EL (cell line): ENCODE measurements at regions not wholly inside any gene's neighbourhood (a gene's known extent, or its start where the extent isn't known, plus 50 kb on each side); places are given as distances from the start of the nearest gene placed in this dataset.

ENCODE experiments used
- DNase-seq: peaks from one replicate; pipeline ENCODE4 v3.0.0-alpha.2; 2016

DNA sequence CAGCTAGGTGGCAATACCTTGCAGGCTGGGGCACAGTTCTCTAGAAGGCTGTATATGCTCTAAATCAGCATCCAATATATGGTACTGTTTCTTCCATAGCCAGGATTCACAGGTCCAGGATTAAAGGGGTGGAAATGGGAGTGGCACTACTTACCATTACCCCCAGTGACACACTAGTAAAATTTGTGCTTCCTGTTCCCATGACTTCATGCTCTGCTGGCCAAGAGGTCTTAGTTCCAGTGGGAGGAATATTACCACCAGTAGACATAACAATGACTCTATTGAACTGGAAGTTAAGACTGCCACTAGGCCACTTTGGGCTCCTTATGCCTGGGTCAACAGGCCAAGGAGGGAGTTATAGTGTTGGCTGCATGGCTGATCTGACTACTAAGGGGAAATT lies 174.3 kb upstream of the TNFAIP3 start:
- peak; percentile 63 for DNase-seq

DNA sequence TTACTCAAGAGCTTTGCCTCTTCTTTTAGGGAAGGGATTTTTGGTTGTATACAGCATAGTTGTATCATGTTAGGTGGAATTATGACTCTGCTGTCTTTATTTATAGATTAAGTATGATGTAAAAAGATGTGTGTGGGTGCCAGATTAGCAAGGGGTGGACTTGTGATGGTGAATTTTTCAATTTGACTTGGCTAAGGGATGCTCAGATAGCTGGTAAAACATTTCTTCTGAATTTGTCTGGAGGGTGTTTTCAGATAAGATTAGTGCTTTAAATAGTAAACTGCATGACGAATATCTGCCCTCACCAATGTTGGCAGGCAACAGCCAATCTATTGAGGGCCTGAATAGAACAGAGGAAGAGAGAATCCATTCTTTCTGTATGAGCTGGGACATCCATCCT lies 173.3 kb upstream of the TNFAIP3 start:
- no peak for DNase-seq

DNA sequence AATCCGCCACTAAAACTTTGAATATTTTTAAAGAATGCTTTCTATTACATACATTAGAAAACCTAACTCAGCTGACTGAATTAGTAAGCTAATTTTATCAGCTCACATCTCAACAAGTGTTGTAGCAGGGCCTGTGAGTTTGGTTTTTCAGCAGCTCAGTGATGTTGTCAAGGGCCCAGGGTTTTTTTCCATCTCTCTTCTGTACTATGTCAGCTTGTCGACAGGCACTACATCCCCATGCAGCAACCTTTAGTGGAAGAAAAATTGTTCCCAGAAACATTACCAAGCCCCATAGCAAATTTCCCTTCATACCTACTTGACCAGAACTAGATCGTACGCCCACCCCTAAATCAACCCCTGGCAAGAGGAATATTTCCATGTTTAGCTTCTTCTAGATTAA lies 170.3 kb upstream of the TNFAIP3 start:
- DNase-seq, result no peak

DNA sequence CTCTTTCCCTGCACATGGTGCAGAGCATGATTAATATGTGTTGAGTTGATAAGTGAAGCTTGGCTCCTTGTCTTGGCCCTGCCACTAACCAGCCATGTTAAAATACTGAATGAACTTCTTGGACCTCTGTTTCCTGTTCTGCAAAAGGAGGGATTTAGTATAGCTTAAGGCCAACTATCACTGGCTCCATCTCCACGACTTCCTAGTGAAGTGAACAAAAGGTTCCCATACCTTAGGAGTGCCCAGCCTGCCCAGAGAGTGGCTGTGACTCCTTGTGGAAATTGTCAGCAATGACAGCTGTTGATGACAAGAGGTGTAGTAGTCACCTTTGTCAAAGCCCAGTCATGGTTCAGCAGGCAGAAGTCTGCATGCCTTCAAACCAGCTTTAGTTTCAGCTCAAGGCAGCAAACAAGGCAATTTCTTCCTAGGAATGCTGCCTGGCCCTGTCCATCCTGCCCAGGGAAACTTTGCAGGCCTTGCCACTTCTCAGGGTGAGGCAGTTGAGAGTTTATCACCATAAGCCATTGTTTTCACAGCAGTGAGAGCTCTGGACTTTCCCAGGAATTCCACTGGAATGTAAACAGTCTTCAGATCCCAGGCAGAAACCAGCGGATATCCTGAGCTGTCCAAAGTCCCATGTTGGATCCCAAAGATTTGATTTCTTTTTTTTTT lies 169.7 kb upstream of the TNFAIP3 start:
- peak; percentile 83 for DNase-seq

DNA sequence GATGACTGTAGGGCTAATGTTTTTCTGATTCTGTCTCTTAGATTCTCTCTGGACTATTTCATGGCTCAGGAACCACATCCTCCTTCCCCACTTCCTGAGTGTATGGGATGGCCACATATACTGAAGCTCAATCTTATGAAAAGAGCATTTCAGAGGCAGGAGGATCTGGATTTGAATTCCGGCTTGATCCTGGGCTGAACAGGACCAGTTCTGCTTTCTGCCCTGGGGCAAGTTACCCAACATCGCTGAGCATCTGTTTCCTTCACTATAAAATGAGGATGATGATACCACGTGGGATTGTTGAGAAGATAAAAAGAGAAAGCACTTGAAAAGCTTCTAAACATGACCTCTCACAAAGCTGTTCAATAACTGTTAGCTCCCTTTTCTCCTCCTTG lies 168.4 kb upstream of the TNFAIP3 start:
- peak; percentile 47 for DNase-seq

DNA sequence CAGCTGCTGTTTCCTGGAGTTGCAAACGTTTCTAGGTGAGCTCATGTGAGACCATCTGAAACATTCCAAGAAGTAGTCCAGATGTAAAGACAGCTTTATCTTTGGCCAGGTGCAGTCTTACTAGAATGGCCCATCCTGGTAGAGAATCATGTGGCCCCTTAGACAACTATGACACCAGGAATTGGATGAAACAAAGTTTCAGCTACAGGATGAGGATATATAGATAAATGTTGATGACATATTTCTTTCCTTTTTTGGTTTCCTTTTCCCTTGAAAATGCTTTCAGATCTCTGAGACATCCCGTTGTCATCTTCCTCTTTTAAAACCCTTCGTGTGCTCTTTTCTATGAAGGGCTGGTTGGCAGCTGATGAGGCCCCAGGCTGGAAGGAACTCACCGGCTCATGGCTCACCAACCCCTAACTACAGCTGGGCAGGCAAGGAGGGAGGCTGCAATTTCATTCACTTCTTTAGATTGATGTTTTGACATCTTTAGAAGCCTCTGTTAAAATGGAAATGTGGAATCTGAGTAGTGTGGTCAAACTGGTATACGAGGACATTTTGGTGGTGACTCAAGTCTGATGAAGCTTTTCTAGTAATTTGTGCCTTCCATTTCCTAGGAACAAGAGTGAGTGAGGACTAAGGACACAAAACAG lies 167.9 kb upstream of the TNFAIP3 start:
- DNase-seq, result peak; percentile 43

DNA sequence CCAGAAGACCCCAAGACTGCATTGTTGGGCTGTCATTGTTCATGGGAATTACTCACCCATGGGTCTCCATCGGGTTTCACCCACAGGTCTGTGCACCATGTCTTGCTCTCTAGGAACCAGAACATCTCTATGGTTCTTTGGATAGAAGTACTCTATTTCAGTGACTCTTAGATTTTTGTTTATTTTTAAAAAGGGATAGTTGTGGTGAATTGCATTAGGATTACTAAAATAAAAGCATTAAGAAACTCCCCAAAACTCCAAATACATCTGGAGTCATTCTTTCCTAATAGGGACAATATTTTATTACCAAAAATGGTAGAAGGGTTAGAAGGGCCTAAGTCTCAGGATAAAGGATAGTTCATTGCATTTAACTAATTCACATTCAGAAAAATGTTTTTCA lies 166.9 kb upstream of the TNFAIP3 start:
- no peak for DNase-seq

DNA sequence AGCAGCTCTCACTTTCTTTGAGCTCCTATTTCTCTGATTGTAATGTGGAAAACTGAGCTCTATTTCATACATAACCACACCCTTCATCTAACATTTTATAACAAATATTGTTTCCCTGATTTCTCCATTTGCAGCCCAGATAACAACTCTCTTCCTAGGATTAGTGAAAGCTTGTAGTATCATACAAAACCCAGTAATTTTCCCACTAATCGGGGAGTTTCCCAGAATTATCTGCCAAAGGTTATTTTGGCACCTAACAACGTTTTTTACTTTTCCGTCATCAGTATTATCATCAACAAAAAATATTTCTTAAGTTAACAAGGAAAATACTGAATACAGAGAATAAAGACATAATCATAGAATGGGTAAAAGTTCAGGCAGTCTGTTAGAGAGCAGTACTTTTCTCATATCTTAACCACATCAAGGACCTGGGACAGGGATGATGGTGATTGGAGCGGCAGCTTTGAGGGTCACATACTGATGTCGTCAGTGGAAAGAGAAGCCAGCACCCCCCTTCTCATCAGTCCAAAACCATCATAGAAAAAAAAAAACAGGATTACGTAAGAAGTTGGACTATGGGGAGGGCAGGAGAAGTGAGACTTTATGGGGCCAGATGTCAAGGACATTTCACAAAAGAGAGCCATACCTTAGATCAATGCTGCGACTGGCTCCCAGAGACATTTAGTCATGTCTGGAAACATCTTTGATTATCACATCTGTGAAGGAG lies 166.1 kb upstream of the TNFAIP3 start:
- no peak for DNase-seq

DNA sequence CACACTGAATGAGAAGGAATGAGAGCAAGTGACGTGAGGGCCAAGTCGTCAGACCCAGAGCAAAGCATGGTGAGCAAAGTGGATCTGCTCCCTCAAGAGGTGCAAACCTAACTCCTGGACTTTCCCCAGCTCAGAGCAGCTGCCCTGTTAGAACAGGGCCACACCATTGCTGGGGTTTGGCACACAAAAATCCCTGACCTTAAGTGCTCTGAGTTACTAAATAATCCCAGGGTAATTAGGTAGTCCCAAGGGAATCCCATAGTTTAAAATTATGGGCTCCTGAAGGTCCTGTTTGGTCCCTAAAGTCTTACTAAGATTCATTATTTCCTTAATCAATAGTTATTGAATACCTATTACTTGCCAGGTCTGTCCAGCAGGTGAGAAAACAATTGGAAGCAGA lies 165.1 kb upstream of the TNFAIP3 start:
- DNase-seq, result no peak

DNA sequence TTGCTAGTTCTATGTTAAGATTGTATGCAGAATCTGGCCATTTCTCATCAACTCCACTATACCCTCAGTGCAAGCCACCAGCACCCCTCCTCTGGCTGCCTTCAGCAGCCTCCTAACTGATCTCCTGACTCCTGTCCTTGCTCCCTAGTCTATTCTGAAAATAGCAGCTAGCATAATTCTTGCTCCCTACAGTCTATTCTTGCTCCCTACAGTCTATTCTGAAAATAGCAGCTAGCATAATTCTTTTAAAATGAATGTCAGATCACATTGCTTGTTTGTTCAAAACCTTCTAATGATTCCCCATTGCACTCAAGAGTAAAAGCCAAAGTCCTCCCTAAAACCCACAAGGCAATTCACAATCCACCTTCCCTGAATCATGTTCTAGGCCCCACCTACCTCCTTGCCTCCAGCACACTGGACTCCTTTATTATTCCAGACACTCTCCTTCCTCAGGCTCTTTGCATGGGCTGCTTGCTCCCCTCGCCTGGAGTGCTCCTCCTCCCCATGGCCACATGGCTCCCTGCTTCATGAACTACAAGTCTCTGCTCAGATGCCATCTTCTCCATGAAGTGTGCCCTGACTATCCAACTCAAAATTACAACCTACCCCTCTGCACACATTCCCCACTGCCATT lies 164.2 kb upstream of the TNFAIP3 start:
- no peak for DNase-seq

DNA sequence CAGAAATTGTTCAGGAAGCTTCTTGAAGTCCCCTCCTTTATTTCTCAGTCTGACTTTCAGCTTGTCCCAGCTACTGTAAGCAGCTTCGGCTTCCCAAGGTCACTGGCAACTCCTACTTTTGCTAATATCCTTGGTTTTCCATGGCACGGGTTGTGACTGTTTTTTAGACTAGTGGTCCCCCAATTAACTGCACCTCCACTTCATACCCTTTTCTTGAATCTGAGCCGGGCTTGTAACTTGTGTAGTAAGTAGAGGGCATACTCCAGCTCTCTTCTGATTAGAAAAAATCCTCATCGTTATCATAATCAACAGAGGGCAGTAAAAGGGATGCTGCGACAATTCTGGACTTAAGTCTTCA lies 162.3 kb upstream of the TNFAIP3 start:
- no peak for DNase-seq

DNA sequence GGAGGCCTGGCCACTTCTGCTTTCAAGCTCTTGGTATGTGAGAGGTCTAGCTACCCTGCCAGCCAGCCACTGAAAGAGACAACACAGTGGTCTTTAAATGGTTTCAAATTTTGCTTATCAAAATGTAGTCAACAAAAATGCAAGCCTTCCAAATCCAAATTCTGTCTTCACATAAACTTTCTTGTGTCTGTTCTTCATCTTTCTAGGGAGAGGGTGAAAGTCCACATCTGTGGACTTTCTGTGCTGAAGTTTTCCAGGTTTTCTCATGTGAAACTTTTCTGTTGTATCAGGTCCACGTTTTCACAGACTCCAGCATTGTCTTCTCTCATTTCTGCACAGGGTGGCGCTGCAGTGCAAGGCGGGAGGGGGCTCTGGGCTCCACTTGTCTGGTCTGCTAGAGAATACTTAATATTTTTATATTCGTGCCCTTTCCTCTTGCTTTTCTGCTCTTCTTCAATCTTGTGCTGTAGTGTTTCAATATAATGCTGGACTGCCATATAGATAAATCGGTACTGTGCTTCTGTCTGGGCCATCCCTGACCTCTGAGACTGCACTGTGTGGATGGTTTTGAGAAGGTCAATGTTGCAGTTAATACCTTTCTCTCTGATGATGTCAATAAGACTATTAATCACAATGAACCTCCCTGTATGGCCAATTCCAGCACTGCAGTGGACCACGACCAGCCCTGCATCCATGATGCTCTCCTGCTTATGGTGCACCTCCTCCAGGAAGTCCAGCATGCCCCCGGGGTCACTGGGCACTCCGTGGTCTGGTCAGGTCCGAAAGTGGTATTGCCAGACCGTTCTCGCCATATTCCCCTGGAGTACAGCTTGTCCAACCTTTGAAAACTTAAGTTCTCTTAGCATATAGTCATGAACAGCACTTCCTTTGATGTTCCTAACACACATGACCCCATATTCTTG lies 161.6 kb upstream of the TNFAIP3 start:
- peak; percentile 65 for DNase-seq

DNA sequence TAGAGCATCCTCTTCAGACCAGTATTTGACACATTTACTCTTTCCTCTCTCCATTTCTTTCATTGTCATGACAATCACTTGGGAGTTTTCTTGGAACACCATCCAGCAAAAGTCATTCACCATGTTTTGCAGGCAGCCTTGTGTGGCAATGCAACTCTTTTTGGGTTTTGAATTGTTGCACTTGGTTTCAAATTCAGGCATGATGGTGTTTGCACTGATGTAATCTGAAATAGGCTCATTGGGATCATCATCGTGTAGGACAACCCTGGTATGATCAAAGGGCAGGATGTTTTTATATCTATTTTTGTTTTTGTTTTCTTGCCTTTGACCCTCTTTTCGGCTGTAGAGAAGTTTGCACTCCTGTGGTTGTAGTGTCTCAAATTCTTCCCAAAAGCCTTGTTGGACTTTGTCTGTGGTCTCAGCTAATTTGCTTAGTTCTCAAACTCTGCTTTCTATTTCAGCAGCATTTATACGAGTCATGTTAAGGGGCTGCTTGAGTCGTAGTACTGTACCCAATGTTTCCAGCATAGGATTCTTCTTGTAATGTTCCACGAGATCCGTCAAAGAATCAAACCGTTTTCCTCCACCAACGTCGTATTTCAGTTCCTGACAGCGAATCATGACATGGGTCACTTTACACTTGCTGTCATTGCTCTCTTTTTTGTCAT lies 160.8 kb upstream of the TNFAIP3 start:
- no peak for DNase-seq

DNA sequence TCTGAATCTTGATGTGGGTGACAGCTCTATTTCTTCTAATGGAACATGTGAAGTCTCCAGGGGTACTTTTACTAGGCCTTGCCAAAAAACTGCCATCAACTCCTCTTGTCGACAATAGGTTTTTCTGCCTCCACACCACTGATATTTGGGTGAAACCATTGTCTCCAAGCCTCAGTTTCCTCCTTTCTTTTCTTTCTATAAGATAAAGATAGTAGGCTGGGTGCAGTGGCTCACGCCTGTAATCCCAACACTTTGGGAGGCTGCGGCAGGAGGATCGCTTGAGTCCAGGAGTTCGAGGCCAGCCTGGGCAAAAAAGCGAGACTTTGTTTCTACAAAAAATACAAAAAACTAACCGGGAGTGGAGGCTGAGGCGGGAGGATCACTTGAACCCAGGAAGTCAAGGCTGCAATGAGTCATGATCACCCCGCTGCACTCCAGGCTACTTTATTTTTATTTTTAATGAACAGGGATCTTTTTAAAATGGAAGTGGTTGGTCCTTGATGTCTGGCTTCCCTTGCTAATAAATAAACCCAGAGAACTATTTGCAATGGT lies 159.9 kb upstream of the TNFAIP3 start:
- no peak for DNase-seq

DNA sequence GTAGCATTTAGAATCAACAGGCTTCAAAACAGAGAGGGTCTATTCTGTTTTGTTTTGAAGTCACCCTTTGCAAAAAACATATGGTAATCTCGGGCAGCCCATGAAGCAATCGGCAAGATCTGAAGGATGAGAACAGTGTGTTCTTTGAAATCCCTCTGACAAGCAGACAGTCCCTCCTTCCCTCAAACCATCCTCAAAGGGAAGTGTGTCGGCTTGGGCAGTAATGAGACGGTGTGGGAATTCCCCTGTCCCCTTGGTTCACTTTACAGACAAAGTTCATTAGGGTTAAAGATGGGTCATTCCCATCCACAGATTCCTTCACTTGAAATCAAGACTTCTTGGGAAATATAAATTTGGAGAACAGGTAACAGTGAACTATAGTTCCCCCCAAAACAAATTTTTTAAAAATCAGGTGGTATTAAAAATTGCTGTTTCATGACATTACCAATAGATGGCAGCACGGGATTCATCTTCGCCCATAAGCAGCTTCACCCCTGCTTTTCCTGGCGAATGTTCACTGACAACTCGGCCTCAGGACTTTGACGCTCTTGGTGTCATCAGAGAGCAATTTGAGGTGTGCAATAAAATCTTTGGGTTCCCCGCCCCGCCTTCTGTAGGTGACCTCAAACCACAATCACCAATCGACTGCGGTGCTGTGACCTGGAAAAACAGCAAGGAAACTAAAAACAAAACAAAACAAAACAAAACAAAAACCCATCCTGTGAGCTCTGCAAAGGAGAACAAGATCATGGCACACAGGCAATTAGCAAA lies 159.3 kb upstream of the TNFAIP3 start:
- DNase-seq, result peak; percentile 76

DNA sequence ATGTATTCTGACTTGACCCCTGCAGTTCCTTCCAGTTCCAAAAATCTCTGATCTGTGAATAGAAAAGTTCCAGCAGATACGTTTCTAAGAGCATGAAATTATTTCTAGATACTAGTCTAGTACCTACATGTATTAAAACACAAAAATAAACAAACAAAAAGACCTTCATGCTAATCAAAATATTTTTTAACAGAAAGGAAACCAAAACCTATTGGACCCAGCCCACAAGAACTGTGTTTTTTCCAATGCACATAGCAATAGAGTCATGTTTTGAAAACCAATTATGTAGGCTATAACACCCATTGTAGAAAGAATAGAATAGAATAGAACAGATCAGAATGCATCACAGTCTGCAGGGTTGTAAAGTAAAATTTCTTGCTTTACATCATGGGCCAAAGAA lies 158.6 kb upstream of the TNFAIP3 start:
- no peak for DNase-seq

DNA sequence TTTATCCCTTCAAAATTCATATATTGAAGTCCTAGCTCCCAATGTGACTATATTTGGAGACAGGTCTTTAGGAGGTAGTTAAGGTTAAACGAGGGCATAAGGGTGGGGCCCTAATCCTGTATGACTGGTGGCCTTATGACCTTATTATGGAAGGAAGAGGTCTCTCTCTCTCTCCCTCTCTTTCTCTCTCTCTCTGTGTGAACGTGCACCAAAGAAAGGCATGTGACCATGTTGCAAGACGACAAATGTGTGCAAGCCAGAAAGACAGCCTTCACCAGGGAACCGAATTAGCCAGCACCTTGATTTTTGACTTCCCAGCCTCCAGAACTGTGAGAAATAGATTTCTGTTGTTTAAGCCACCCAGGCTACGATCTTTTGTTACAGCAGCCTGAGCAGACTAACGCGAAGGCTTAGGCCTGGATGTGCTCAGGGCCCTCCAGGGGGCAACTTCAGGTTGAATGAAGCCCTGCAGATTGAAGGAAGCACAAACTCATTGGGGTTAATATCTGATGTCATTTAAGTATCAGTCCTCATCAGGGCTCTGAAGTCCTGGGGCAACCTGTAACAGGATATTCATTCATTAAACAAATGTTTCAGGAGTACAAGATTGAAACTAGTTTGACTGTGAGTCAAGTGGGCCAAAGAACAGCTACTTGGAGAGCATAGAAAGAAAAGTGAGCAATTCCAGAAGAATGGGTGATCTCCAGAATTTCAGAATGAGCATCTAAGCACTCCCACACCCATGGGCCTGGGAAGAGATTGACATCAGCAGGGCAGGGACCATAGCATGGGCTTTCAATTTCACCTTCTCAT lies 157.4 kb upstream of the TNFAIP3 start:
- DNase-seq, result peak; percentile 48

DNA sequence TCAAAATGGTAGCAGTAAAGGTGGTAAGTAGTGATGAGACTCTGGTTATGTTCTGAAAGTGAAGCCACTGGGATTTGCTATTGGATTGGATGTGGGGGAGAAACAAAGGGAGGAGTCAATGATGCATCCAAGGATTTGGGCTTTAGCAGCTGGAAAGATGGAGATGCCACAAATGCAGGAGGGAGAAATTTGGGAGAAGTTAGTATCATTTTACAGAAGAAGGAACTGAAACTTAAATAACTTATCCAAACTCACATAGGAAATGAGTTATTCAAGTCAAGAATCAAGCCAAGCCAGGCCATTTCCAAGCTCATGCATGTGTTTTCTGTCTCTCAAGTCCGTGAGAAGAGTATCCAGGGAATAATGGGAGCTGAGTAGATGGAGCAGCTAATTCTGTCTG lies 155.1 kb upstream of the TNFAIP3 start:
- no peak for DNase-seq

DNA sequence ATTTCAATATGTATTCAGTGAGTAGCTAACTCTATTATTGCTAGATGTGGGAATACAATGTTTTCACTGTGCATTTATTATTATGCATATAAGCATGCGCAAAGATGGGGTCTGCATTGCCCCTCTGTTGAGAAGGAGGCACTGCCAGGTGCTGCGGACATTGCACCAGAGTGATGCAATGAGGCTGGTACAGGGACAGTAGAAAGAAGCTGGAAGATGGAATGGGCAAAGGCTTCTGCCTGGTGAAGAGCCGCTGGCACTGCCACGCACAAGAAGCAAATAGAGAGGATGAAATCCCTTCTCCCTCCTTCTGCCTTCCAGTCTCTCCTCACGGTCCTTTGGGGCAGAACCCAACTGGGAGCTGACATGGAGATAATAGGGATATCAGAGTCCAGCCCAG lies 154.5 kb upstream of the TNFAIP3 start:
- no peak for DNase-seq

DNA sequence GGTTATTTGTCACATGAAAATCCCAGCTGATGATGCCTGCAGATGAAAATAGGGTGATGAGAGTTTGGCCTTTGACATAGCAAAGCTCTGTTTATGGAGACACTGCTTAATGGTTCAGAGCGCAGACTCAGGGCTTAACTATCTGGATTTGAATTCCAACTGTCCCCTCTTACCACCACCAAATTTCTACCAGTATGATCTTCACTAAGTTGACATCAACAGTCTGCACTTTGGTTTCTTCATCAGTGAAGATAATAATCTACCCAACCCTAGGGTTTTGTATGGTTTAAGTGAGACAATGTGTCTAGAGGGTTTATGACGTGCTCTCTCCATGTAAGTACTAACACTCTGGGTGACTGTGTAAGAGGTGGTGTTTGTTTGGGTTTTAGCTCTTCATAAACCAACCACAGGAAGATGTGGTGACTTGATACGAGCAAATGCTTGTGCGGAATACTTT lies 151.4 kb upstream of the TNFAIP3 start:
- DNase-seq, result peak; percentile 25
